IMR-90 (cell line): ENCODE measurements at regions not wholly inside any gene's neighbourhood (a gene's known extent, or its start where the extent isn't known, plus 50 kb on each side); places are given as distances from the start of the nearest gene placed in this dataset.

ENCODE experiments used
- BHLHE40 ChIP-seq: fragments of 150-350 bp; IDR thresholded peaks from 2 replicates; pipeline ENCODE4 v1.6.1; 2016; ENCODE audit warnings: mild to moderate bottlenecking, low read depth, low read length
- CEBPB ChIP-seq: IDR thresholded peaks from 2 replicates; pipeline ENCODE4 v1.6.1; 2012; ENCODE audit warnings: low read depth, low read length, improper control_type of control experiment
- CTCF ChIP-seq: conservative IDR thresholded peaks from 2 replicates; pipeline ENCODE4 v1.5.1; 2012; ENCODE audit warnings: mild to moderate bottlenecking, low read depth, low read length, improper control_type of control experiment
- FOS ChIP-seq: fragments of 150-350 bp; IDR thresholded peaks from 2 replicates; pipeline ENCODE4 v1.6.1; 2016; ENCODE audit warnings: low read depth, low read length
- MAFK ChIP-seq: IDR thresholded peaks from 2 replicates; pipeline ENCODE4 v1.6.1; 2012; ENCODE audit warnings: low read depth, low read length, improper control_type of control experiment
- MXI1 ChIP-seq: IDR thresholded peaks from 2 replicates; pipeline ENCODE4 v1.6.1; 2012; ENCODE audit warnings: low read depth, mild to moderate bottlenecking, low read length, moderate library complexity, borderline replicate concordance
- POLR2A ChIP-seq: IDR thresholded peaks from 2 replicates; pipeline ENCODE4 v1.6.1; 2012; ENCODE audit warnings: mild to moderate bottlenecking, low read depth, low read length
- RAD21 ChIP-seq: IDR thresholded peaks from 2 replicates; pipeline ENCODE4 v1.6.1; 2012; ENCODE audit warnings: low read length, improper control_type of control experiment
- RCOR1 ChIP-seq: IDR thresholded peaks from 2 replicates; pipeline ENCODE4 v1.6.1; 2012; ENCODE audit warnings: mild to moderate bottlenecking, low read length, improper control_type of control experiment; ENCODE audit not compliant: insufficient replicate concordance
- RFX5 ChIP-seq: IDR thresholded peaks from 2 replicates; pipeline ENCODE4 v1.8.0; 2012; ENCODE audit warnings: low read depth, mild to moderate bottlenecking, low read length, moderate library complexity
- SMC3 ChIP-seq: fragments of 150-350 bp; IDR thresholded peaks from 2 replicates; pipeline ENCODE4 v1.6.1; 2016; ENCODE audit warnings: low read depth, mild to moderate bottlenecking, antibody characterized with exemption, low read length, moderate library complexity
- USF2 ChIP-seq: fragments of 150-350 bp; IDR thresholded peaks from 2 replicates; pipeline ENCODE4 v1.6.1; 2017; ENCODE audit warnings: mild to moderate bottlenecking, antibody characterized with exemption, low read length, low read depth

- TF ChIP-seq FOS, result no peak
- TF ChIP-seq CTCF, result no peak
- TF ChIP-seq BHLHE40, result no peak
- no peak for TF ChIP-seq SMC3
- no peak for TF ChIP-seq RFX5
- no peak for TF ChIP-seq CEBPB
- no peak for TF ChIP-seq RCOR1
- TF ChIP-seq RAD21, result no peak
- no peak for TF ChIP-seq MAFK
- TF ChIP-seq POLR2A, result no peak
- no peak for TF ChIP-seq USF2
- TF ChIP-seq MXI1, result no peak
These were observed 88.9 kb downstream of the TFAP2B start for GRCh38 chr6:50907565-50907964.
